Panc1 (cell line): ENCODE measurements at regions not wholly inside any gene's neighbourhood (a gene's known extent, or its start where the extent isn't known, plus 50 kb on each side); places are given as distances from the start of the nearest gene placed in this dataset.

Experiments
- ATAC-seq: fragments of 200-7000 bp; cut with Tn5 transposase; 2 replicates; pipeline ENCODE4 v1.9.1; 2020; ENCODE audit warnings: mild to moderate bottlenecking, moderate library complexity
- BruUV-seq: library from RNA; stranded (reverse); fragments of 400-500 nt; replicated peaks from 2 replicates; lab custom pipeline; 2021; lab: Mats Ljungman, UMichigan
- CTCF ChIA-PET: fragments of 300-600 bp; sonication (Branson Sonifier 250); formaldehyde crosslinking; loops from one replicate; lab custom pipeline; 2022; ENCODE audit warnings: antibody characterized with exemption; lab: Charles Lee
- POLR2A ChIA-PET: fragments of 300-600 bp; sonication (Branson Sonifier 250); formaldehyde crosslinking; loops from one replicate; lab custom pipeline; 2022; ENCODE audit warnings: antibody characterized with exemption; lab: Charles Lee
- DNase-seq: peaks from one replicate; pipeline ENCODE4 v3.0.0-alpha.2; 2010; ENCODE audit warnings: low read depth, low spot score
- H3K27ac ChIP-seq: 2 replicates; pipeline ENCODE4 v1.5.1; 2011; ENCODE audit warnings: mild to moderate bottlenecking, low read length, inconsistent platforms
- H3K27me3 ChIP-seq: fragments of 200-500 bp; sonication (Bioruptor generic); 2 replicates; pipeline ENCODE4 v1.6.0; 2014; ENCODE audit warnings: low read length, inconsistent platforms; ENCODE audit not compliant: control insufficient read depth, insufficient read depth
- H3K36me3 ChIP-seq: fragments of 200-500 bp; sonication (Bioruptor generic); 2 replicates; pipeline ENCODE4 v1.5.1; 2014; ENCODE audit warnings: inconsistent platforms, mild to moderate bottlenecking, low read length, moderate library complexity; ENCODE audit not compliant: control insufficient read depth, insufficient read depth
- H3K4me1 ChIP-seq: 2 replicates; pipeline ENCODE4 v1.5.1; 2011; ENCODE audit warnings: inconsistent platforms, mild to moderate bottlenecking, low read length, moderate library complexity; ENCODE audit not compliant: control insufficient read depth, insufficient read depth
- H3K4me3 ChIP-seq, 2 experiments: 2 replicates each; pipeline ENCODE4 v1.5.1; 2011 to 2012; ENCODE audit warnings: low read depth in 2 of 2, low read length in 2 of 2, mild to moderate bottlenecking in 2 of 2, inconsistent platforms in 1 of 2, moderate library complexity in 1 of 2
- H3K9me3 ChIP-seq: fragments of 200-500 bp; sonication (Bioruptor generic); 2 replicates; pipeline ENCODE4 v1.5.1; 2014; ENCODE audit warnings: low read depth, mild to moderate bottlenecking, inconsistent platforms, low read length, moderate library complexity; ENCODE audit not compliant: control insufficient read depth, insufficient read depth
- CTCF ChIP-seq: fragments of 450-650 bp; IDR thresholded peaks from 2 replicates; pipeline ENCODE4 v1.5.1; 2017; ENCODE audit warnings: mild to moderate bottlenecking
- POLR2AphosphoS5 ChIP-seq: IDR thresholded peaks from 2 replicates; pipeline ENCODE4 v1.6.1; 2012; ENCODE audit warnings: mild to moderate bottlenecking, low read depth, low read length, moderate library complexity
- REST ChIP-seq, 2 experiments: IDR thresholded peaks; 2 replicates each; pipeline ENCODE4 v1.6.1; 2011 to 2012; ENCODE audit warnings: low read depth in 2 of 2, control low read depth in 1 of 2, low read length in 1 of 2, mild to moderate bottlenecking in 1 of 2, moderate library complexity in 1 of 2; ENCODE audit not compliant: insufficient read depth in 1 of 2
- SIN3A ChIP-seq: IDR thresholded peaks from 2 replicates; pipeline ENCODE4 v1.6.1; 2012; ENCODE audit warnings: low read depth, mild to moderate bottlenecking, low read length, moderate library complexity, borderline replicate concordance; ENCODE audit not compliant: insufficient read depth
- TCF7L2 ChIP-seq: IDR thresholded peaks from 2 replicates; pipeline ENCODE4 v1.6.1; 2011; ENCODE audit warnings: mild to moderate bottlenecking, low read depth, low read length, inconsistent platforms
- in situ Hi-C: cut with HindIII; loops from 2 replicates; pipeline ENCODE4 v1.10.0; 2016; ENCODE audit warnings: low sequenced_read_pairs, low pct_unique_long_range_greater_than_20kb
- intact Hi-C: fragments of 100-400 bp; cut with micrococcal nuclease; formaldehyde crosslinking; loops from one replicate; pipeline ENCODE4 v1.10.0; 2022; ENCODE audit not compliant: unreplicated experiment

- Histone ChIP-seq H3K27ac (peak overlapping the region; percentile 74; the same call in 1 of the 2 replicates), H3K4me1 (no peaks in the 10 kb centered on the region; the same call in 1 of the 2 replicates), H3K4me3 (no peak overlapping the region), H3K27me3 (no peaks in the 10 kb centered on the region), H3K36me3 (no peaks in the 10 kb centered on the region), H3K9me3 (peaks cover 8% of the 10 kb centered on the region; the same call in 1 of the 2 replicates)
- in situ Hi-C loops = no loop called here
- DNase-seq = no peak
- TF ChIP-seq CTCF (no peak), POLR2AphosphoS5 (no peak), REST (IDR thresholded peaks at IDR 0.05; ENCODE audit: insufficient read depth in 1 of 2, low read depth in 2 of 2, low read length in 1 of 2) (no peak), TCF7L2 (no peak), SIN3A (no peak)
- BruUV-seq = no TSS peak
- POLR2A ChIA-PET = no interaction called here
- no peak; the same call in 1 of the 2 replicates for ATAC-seq
- intact Hi-C loops = no loop called here
- CTCF ChIA-PET = no interaction called here
These were observed 95.9 kb downstream of the PHLDA1 start for GRCh38 chr12:75935539-75936242.

GRCh38 chr12:75933101-75933500 is 98.5 kb downstream of the PHLDA1 start:
- no peaks in the 10 kb centered on the region; the same call in 1 of the 2 replicates for H3K9me3 ChIP-seq
- CTCF ChIA-PET = interaction anchor here (0.7 kb wide), 1 partner anchor 197 kb away, joined by 5 read pairs; no protein-coding TSS in a partner anchor
- H3K27me3 ChIP-seq = no peaks in the 10 kb centered on the region
- ATAC-seq (no peak; the same call in 1 of the 2 replicates), DNase-seq (no peak)
- intact Hi-C loops = no loop called here
- in situ Hi-C loops = no loop called here
- no peak overlapping the region for H3K4me3 ChIP-seq
- H3K27ac ChIP-seq = peak overlapping the region; percentile 80; the same call in 1 of the 2 replicates
- TF ChIP-seq TCF7L2 (no peak), SIN3A (no peak), POLR2AphosphoS5 (no peak), REST (IDR thresholded peaks at IDR 0.05; ENCODE audit: insufficient read depth in 1 of 2, low read depth in 2 of 2, low read length in 1 of 2) (no peak), CTCF (no peak)
- POLR2A ChIA-PET = interaction anchor here (0.7 kb wide), 1 partner anchor 14 kb away, joined by 4 read pairs; no protein-coding TSS in a partner anchor
- H3K4me1 ChIP-seq = no peaks in the 10 kb centered on the region
- BruUV-seq = no TSS peak
- H3K36me3 ChIP-seq = no peaks in the 10 kb centered on the region
